H1 (cell line): ENCODE measurements at regions not wholly inside any gene's neighbourhood (a gene's known extent, or its start where the extent isn't known, plus 50 kb on each side); places are given as distances from the start of the nearest gene placed in this dataset.

Experiments used
- TF ChIP-seq, protein P1 (sequence below): IDR thresholded peaks from 2 replicates; pipeline ENCODE4 v1.6.1; 2011; ENCODE audit warnings: low read depth, mild to moderate bottlenecking, low read length; ENCODE audit not compliant: insufficient read depth

GRCh38 chr10:71029907-71030306 is 141.5 kb upstream of the PCBD1 start (continued):
- TF ChIP-seq, protein P1, sequence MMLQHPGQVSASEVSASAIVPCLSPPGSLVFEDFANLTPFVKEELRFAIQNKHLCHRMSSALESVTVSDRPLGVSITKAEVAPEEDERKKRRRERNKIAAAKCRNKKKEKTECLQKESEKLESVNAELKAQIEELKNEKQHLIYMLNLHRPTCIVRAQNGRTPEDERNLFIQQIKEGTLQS: no peak
